ENCODE measurements at regions not wholly inside any gene's neighbourhood (a gene's known extent, or its start where the extent isn't known, plus 50 kb on each side); places are given as distances from the start of the nearest gene placed in this dataset.

GRCh38 chr6:159623156-159623555 lies 69.9 kb downstream of the SOD2 start:
- TF ChIP-seq CTCF (conservative IDR thresholded peaks at IDR 0.05 in 1 of 2, IDR thresholded peaks at IDR 0.05 in 1 of 2; ENCODE audit: extremely low read depth in 1 of 2, insufficient read depth in 1 of 2, low read depth in 1 of 2, low read length in 2 of 2): no peak
- TF ChIP-seq EZH2 (IDR thresholded peaks at IDR 0.05; ENCODE audit: borderline replicate concordance, low read length): no peak
